Astrocyte (in vitro differentiated cells and primary cell): ENCODE measurements at regions not wholly inside any gene's neighbourhood (a gene's known extent, or its start where the extent isn't known, plus 50 kb on each side); places are given as distances from the start of the nearest gene placed in this dataset.

Experiments
- CTCF ChIP-seq: IDR thresholded peaks from 2 replicates; pipeline ENCODE4 v1.5.1; 2011; ENCODE audit warnings: low read depth, mild to moderate bottlenecking, inconsistent platforms, low read length, moderate library complexity; ENCODE audit not compliant: insufficient read depth
- EZH2 ChIP-seq: IDR thresholded peaks from 2 replicates; pipeline ENCODE4 v1.6.1; 2012; ENCODE audit warnings: mild to moderate bottlenecking, low read length, inconsistent platforms; ENCODE audit not compliant: insufficient read depth

DNA sequence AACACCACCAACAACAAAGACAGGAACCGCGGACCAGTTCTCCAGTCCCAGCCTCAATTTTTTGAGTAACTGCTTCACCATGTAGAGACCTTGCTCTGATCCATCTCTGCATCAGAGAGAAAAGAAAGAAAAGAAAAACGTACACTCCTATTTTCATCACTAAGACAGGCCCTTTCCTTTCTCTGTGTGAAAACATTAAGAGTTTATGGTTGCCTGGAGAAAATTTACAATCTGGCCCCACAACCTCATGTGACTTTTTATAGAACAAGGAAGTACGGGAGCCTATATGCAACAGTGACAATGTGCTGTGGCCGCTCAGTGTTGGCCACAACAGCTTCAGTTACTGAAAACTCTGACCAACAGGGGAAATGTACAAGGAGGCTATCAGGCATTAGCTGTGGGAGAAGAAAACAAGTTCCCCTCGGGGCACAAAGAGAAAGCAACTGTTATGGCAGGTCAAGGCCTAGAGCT, 272.9 kb upstream of the PTGER4 start:
- no peak for TF ChIP-seq EZH2
- no peak for TF ChIP-seq CTCF
